VCaP (cell line): ENCODE measurements at regions not wholly inside any gene's neighbourhood (a gene's known extent, or its start where the extent isn't known, plus 50 kb on each side); places are given as distances from the start of the nearest gene placed in this dataset.

Experiments
- H3K27ac ChIP-seq: fragments of 450-650 bp; 2 replicates; pipeline ENCODE4 v1.5.1; 2017
- TF ChIP-seq, protein P1 (sequence below): fragments of 450-650 bp; conservative IDR thresholded peaks from 2 replicates; pipeline ENCODE4 v1.5.1; 2017; ENCODE audit warnings: mild to moderate bottlenecking, moderate library complexity

DNA sequence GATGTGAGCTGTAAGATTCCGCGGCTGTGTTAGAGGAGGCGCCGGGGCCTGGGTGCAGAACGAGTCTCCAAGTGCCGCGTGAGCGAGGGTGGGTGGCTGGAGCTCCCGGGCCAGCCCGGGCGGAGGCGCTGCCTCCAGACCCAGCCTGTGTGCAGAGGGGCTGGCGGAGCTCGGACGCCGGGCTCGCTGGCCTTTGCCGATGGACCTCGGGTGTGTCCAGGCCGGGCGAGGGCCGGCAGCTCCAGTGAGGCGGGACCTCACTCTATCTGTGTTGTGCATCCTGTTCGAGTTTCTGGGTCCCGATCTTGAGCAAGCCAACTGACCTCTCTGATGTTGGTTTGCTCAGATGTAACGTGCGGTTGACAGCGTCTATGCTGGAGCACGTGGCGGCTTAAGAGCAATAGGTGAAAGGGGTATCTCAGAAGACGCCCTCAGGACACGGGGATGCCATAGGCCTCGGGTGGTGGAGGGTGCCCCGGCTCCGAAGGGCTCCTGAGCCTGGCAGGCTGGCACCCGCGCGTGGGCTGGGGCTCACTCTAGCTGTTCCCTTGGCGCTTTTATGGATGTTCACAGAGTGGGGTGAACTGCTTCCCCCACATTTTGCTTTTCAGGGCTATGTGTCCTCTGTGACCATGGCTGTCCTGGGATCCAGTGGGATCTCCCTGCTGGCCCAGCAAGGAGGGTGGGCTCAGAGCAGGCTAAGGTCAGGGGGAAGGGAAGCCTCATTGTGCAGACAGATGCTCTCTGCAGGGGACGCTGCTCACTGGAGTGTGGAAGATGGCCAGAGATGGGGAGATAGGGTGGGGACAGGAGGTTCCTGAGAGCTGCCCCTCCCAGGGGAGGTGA lies 69.8 kb downstream of the MRPL36 start:
- TF ChIP-seq, protein P1, sequence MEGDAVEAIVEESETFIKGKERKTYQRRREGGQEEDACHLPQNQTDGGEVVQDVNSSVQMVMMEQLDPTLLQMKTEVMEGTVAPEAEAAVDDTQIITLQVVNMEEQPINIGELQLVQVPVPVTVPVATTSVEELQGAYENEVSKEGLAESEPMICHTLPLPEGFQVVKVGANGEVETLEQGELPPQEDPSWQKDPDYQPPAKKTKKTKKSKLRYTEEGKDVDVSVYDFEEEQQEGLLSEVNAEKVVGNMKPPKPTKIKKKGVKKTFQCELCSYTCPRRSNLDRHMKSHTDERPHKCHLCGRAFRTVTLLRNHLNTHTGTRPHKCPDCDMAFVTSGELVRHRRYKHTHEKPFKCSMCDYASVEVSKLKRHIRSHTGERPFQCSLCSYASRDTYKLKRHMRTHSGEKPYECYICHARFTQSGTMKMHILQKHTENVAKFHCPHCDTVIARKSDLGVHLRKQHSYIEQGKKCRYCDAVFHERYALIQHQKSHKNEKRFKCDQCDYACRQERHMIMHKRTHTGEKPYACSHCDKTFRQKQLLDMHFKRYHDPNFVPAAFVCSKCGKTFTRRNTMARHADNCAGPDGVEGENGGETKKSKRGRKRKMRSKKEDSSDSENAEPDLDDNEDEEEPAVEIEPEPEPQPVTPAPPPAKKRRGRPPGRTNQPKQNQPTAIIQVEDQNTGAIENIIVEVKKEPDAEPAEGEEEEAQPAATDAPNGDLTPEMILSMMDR = no peak
- no peak overlapping the region for H3K27ac ChIP-seq

DNA sequence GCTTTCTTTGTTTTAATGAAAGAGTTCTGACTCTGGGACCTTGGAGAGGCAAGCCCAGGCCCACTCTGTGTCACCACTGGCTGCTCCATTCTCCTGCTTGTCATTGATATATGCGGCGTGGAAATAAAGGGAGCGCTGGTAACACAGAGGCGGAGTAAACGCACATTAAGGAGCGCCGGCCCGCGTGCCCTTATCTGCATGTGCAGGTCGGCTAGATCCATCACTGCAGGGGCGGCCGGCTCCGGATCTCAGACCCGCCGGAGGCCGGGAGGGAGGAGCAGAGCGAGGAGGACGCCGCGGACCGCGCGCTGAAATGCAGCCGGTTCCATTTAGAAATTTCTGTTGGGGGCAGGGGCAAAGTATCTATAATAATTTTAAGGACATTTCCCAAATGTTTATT lies 70.8 kb downstream of the MRPL36 start:
- H3K27ac ChIP-seq = no peak overlapping the region
- TF ChIP-seq, protein P1 = no peak

DNA sequence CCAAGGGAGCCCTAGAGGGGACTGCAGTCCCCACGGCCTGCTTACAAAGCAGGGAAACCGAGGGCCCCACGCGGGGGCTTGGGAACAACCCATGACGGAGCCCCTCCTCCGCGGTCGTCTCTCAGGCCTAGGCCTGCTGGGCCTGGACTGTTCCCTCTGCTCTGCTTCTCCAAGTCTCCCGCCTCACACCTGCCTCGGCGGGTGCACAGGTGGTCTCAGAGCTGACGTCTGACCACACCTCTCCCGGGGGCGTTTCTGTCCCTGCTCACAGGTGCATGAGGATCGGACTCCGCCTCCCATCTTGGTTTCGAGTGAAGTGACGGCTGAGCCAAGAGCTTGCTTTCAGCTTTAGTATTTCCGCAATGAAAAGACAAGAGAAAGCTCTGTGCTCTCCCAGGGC lies 72.1 kb downstream of the MRPL36 start:
- H3K27ac ChIP-seq = no peak overlapping the region
- TF ChIP-seq, protein P1 = no peak

DNA sequence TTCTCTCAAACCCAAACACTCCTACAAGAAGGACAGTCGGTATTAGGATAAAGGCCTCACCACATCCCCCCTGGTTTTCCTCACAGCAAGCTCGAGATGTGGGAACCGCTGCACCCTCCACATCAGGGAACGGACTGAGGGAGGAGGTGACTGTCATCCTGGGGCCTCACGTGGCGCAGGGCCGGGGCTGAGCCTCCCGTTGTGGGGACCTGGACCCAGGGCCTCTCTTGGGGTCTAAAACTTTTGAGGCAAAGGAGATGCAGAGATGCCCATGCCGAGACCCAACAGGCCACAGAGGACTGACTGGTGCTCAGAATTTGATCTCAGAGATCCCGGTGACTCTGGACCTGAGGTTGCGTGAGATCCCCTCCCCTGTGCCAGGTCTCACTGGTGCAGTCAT lies 72.7 kb downstream of the MRPL36 start:
- no peak overlapping the region for H3K27ac ChIP-seq
- TF ChIP-seq, protein P1 = no peak

DNA sequence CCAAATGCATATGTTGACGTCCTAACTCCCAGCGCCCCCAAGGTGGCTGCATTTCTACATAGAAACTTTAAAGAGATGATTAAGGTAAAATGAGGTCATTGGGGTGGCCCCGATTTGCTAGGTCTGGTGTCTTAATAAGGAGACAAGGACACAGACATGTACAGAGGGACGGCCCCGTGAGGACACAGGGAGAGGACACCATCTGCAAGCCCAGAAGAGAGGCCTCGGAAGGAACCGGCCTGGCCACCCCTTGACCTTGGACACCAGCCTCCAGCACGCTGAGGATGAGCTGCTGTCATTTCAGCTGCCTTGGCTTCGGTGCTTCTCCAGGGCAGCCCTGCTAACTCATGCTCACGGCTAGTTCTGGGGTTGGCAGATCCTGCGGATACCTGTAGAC lies 73.2 kb downstream of the MRPL36 start:
- TF ChIP-seq, protein P1 = no peak
- no peak overlapping the region for H3K27ac ChIP-seq

DNA sequence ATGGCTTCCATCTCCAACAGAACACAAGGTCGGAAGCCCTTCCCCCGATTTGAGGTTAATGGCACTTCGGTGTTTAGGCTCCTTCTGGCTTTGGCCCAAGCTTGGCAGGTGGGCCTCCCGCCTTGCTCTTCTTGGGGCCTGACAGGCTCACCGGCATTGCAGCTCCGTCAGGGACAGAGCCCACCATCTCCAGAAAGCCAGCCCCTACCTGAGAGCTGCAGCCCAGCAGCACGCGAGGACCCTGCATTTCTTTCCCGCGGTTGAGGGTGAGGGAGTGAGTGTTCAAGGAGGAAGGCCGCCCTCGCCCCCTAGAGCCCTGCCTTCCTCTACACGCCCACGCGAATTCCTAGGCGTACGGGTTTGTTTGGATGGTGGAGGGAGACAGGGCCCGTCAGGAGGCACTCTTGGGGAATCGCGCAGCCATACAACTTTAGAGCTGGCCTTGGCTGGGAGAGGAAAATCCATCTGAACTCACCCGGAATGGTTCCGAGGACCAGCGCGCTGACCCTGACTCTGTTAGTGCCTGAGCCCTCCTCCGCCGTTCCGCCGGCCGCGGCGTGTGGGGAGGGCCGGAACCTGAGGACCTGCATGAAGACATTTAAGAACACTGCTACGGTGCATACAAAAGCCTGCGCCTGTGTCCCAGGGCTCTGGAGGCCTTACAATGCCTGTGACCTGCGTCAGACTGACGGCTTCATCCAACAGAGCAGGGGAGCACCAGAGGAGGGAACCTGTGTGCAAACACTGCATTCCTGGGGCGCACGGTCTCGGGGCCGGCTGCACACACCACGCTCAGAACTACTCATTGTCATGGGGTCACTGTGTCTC lies 73.8 kb downstream of the MRPL36 start:
- TF ChIP-seq, protein P1 = no peak
- no peak overlapping the region for H3K27ac ChIP-seq

DNA sequence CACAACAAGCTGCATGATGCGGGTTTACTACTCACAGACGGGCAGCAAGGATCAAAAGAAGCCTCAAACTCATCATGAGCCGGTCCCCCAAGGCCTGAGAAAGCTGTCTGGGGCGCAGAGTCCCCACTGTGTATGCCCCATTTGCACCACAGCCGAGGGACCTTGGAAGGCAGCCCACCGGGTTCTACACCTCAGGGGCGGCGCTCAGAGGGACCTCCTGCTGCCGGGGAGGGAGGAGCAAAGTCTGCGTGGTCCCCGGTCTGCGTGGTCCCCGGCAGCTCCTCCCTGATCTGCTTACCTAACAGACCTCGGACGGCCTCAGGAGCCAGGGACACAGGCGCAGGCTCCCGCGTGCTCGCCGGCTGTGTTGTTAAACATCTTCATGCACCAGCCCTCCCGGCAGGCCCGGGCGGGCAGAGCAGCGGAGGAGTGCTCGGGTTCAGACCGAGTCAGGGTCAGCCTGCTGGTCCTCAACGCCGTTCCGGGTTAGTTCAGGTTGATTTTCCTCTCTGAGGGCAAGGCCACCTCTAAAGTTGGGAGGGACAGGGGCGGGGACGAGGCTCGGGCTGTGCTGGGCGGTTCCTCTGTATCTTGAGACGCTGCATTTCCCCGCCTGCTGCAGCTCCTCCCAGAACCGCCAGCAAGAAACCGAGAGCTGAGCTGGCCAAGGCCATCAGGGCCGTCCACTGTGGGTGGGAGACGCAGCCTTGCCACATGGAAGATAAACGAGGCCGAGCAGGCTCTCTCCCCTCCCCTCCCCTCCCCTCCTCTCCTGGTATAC lies 74.6 kb downstream of the MRPL36 start:
- H3K27ac ChIP-seq = no peak overlapping the region
- TF ChIP-seq, protein P1 = no peak
